HG03097 (cell line): ENCODE measurements at regions not wholly inside any gene's neighbourhood (a gene's known extent, or its start where the extent isn't known, plus 50 kb on each side); places are given as distances from the start of the nearest gene placed in this dataset.
"Not testable (repeated sequence)": the region's sequence is repeated elsewhere in the genome, so short reads cannot be mapped to it uniquely, and the experiment has no call there.

Experiments
- ATAC-seq: cut with Tn5 transposase; IDR thresholded peaks from one replicate; pipeline ENCODE4 v1.9.1; 2021; ENCODE audit not compliant: unreplicated experiment, low FRiP score

DNA sequence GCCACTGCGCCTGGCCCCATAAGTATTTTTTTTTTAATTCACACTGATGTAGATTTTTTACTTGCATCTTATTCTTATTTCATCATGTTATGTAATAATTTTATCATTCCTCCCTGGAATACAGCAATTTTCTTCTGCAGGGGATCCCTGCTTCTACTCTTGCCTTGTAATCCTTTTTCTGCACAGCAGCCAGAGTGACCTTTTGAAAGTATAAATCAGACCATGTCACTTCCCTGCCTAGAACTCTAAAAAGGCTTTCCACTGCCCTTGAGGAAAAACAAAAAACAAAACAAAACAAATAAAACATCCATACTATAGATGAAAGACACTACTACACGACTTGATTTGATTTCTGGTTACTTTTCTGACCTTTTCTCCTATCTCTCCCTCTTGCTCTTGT is 1334.7 kb downstream of the REEP3 start:
- ATAC-seq = no peak

GRCh38 chr10:64859911-64860310 is 1338.7 kb downstream of the REEP3 start:
- no peak for ATAC-seq

- ATAC-seq = no peak
Observed at GRCh38 chr10:64863836-64864235, 1342.6 kb downstream of the REEP3 start.

- ATAC-seq = no peak
Observed at GRCh38 chr10:64867501-64867962, 1346.3 kb downstream of the REEP3 start.

DNA sequence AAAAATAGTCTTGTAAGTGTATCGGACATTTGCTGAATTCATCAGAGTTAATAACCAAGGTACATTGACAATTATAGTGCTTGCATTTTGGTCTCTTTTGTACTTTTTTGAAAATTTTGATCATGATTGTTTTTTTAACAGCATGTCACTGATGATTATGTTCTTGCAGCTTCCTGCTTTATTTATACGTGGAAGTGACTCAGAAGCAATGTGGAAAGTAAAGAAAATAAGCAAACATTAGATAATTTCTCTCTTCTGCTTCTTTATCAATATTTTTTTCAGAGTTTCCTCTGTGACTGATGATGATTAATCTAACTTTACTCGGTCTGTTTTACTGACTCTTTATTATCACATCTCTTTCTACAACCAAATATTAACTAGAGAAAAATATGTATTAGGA is 1351.9 kb downstream of the REEP3 start:
- ATAC-seq = no peak

DNA sequence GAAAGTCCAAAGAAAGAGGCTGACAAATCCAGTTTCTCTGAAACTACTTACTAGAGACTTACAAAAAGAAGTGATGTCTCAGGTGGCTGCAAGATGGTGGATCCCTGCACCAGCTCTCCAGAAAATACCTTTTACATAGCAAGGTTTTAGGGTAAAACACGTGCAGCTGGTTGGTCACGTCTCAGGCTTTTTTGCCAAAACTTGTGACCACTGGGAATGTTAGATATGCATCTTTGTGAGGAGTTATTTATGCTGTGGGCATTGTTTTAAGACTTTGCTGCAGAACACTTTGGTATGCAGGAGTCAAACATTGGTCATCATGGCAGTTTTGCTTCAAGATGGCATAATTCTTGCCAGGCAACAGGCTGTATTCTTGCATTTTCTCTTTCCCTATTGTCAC is 1352.8 kb downstream of the REEP3 start:
- no peak for ATAC-seq

DNA sequence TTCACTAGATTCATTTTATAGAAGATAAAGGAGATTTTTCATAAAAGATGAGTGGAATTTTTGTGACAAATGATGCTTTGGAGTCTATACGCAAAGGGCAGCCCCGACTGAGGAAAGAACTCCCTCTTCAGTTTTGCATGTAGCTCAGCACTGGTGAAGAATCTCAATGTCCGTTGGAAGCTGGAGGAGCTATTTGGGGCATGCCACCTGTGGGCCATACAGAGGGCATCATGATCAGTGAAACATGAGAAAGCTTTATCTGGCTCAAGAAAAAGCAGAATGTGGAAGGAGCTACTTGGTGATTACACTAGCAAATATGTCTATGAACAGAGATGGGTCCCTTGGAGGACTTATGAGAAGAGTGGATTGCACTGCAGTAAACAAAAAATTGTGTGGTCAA is 1359.3 kb downstream of the REEP3 start:
- no peak for ATAC-seq

DNA sequence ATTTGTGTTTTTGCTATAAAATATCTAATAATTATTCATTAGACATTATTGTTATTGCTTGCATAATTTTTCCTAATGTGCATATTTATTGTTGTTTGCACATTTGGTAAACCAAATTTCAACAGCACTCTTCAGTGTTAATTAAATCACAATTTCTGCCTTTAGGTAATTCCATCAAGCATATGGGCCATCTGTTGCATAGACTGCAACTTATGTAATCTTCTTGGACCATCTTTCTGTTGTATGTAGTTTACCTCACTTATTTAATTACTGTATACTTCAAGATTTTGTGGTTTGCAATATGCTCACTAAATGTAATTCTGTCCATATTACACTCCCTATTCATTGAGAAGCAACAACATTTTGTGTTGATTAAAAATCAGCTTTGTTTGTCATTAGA is 1360.1 kb downstream of the REEP3 start:
- no peak for ATAC-seq

- no peak for ATAC-seq
Observed at GRCh38 chr10:64896582-64896981, 1375.4 kb downstream of the REEP3 start.

GRCh38 chr10:64906311-64906710 is 1385.1 kb downstream of the REEP3 start:
- not testable (repeated sequence) for ATAC-seq

GRCh38 chr10:64924306-64924705 is 1403.1 kb downstream of the REEP3 start:
- not testable (repeated sequence) for ATAC-seq

DNA sequence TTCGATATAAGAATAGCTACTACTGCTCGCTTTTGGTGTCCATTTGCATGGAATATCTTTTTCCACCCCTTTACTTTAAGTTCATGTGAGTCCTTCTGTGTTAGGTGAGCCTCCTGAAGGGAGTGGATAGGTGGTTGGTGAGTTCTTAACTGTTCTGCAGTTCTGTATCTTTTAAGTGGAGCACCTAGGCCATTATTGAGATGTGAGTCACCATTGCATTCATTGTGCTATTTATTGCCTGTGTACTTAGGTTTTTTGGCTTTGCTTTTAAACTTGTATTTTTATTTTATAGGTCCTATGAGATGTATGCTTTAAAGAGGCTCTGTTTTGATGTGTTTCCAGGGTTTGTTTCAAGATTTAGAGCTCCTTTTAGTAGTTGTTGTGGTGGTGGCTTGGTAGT is 1430.8 kb downstream of the REEP3 start:
- ATAC-seq = no peak

GRCh38 chr10:64956441-64956840 is 1435.2 kb downstream of the REEP3 start:
- ATAC-seq = no peak

DNA sequence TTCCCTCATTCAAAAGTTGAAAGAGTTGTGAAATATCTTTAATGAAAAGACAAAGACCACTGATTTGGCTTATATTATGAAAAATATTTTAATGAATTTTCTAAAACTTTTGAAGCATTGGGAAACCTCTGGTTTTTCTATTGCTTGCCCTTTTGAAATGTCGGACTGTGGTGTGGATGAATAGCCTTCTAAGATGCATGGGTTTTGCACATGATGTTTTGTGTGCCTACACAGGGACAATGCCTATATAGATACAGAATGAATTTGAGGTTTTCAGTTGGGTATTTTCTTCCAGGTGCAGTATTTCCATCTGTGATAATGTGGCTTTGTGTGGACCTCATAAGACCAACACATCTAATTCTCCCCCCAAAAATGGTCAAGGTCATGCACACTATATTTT is 1437.9 kb downstream of the REEP3 start:
- ATAC-seq = no peak

DNA sequence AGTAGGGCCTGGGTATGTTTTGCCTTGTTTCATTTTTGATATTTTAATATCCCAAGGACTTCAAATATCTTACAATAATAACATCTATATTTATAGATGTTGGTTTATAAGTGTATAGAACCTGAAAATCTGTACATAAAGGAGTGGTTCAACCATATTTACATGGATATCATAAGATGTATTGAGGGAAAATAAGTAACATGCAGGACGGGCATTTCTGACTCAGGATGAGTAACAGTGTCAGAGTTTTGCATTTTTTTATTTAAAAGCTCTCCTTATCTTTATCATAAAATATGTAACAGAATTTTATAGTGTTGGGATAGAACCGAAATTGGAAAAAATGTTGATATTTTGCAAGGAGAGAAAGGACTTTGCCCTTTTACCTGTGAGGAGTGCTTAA is 1438.7 kb downstream of the REEP3 start:
- ATAC-seq = no peak

DNA sequence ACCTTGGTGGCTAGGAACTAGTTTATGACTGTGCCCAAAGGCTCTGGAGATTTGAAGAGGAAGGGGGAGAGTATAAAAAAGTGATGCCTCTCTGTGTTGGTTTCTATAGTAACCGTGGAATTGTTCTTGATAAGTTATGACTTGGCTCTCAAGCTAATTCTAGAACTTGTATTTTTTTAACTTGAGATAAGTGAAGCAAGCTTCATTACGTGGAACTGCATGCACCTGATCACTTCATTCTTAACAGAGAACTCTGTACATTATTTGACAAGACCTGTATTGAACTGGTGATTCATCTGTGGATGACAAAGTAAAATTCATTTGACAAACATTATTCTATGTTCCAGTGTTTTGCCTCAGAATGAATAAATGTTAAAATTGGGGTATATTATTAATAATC is 1452.2 kb downstream of the REEP3 start:
- ATAC-seq = no peak

DNA sequence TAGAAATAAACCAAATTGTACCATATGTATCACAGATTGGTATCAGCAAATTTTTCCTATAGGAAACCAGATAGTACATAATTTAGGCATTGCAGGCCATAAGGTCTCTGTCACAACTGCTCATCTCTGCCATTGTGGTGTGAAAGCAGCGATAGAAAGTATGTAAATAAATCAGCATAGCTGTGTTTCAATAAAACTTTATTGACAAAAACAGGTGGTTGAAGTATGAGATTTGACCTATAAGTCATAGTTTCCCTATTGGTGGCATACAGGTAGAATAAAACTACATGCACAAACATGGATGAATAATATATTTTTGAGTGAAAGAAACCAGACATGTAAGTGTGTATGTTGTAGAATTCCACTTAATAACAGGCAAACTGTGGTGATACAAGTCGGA is 1454.9 kb downstream of the REEP3 start:
- no peak for ATAC-seq

DNA sequence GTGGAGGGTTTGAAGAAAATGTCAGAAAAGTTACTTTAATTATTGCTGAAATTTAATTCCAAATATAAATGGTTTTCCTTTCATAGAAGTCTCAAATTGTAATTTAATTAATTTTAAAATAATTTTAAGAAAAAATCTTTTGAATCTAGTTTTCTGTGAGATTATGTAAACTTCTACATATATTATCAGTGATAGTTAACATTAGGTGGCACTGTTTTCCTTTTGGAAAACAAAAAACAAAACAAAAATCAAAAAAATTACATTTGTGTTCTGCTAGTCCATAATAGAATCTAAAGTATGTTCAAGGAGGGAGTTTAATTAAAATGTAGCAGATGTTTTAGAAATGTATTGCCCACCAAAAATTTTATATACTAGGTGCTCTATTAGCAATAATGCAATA is 1456.7 kb downstream of the REEP3 start:
- no peak for ATAC-seq

GRCh38 chr10:64996886-64997285 is 1475.7 kb downstream of the REEP3 start:
- ATAC-seq = no peak

DNA sequence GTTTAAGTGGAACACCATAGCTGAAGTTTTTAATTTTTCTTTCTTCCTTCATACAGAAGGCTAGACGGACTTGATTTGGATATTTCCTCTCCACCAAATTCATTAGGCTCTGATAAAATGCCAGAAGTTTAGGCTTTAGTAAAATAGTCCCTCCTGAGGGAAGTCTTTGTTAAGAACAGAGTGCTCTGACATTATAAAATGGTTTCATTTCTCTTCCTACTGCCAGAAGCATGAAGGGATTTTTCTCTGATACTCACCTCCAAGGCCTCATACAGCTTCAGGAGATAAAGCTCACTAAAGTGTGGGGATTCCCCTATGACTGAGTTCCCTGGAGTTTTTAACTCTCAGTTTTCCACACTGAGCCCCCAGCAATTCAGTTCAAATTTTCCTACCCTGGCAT is 1489.6 kb downstream of the REEP3 start:
- ATAC-seq = no peak

DNA sequence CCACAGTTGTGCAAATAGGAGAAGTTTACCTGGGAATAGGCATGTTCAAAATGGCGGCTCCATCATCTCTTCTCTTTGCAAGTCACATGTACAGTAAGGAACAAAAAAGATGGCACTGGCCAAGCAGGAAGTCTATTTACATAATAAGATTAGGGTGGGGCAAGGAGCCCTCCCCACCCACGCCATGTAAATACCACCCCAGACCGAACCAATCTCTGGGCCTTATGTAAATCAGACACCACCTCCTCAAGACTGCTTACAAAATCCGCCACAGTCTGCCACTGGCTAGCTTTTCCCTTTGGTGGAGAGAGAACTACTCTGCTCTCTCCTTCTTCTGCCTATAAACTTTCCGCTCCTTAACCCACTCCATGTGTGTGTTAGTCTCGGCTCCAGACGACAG is 1496.3 kb downstream of the REEP3 start:
- ATAC-seq = no peak

- ATAC-seq = no peak
Observed at GRCh38 chr10:65024886-65025285, 1503.7 kb downstream of the REEP3 start.

DNA sequence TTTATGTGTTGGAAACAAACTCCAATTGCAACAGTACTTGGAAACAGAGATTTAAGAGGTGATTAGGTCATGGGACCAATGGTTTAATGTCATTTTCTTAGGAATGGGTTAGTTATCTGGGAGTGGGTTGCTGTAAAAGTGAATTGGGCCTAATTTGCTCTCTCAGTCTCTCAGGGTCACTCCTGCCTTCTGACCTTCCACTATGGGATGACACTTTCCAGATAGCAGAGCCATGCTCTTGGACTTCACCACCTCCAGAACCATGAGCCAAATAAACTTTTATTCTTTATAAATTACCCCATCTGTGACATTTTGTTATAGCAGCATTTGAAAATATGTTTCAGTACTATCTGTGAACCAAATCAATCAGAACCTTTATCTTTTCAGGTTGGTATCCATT is 1509.1 kb downstream of the REEP3 start:
- no peak for ATAC-seq
